Prostate gland (tissue), 2 donors: ENCODE measurements at regions not wholly inside any gene's neighbourhood (a gene's known extent, or its start where the extent isn't known, plus 50 kb on each side); places are given as distances from the start of the nearest gene placed in this dataset.

ENCODE experiments used
- DNase-seq: peaks from one replicate; pipeline ENCODE4 v3.0.0-alpha.2; 2019; ENCODE audit warnings: low spot score
- H3K27ac ChIP-seq, 2 donors: fragments of 200-600 bp; sonication (generic); 2 replicates each; pipeline ENCODE4 v1.5.1; 2017 to 2019
- H3K27me3 ChIP-seq: fragments of 200-600 bp; sonication (generic); replicated peaks from 2 replicates; pipeline ENCODE4 v1.5.1; 2019; ENCODE audit not compliant: insufficient read depth
- H3K36me3 ChIP-seq, 2 donors: fragments of 200-600 bp; sonication (generic); 1 replicate in 1 of 2; 2 replicates in 1 of 2; pipeline versions ENCODE4 v1.5.1 to v1.8.1; 2017 to 2019
- H3K4me1 ChIP-seq: fragments of 200-600 bp; sonication (generic); replicated peaks from 2 replicates; pipeline ENCODE4 v1.5.1; 2019
- H3K4me3 ChIP-seq, 2 donors: fragments of 200-600 bp; sonication (generic); 2 replicates each; pipeline ENCODE4 v1.5.1; 2017 to 2019
- H3K9me3 ChIP-seq: fragments of 200-600 bp; sonication (generic); 2 replicates; pipeline ENCODE4 v1.5.1; 2017
- POLR2A ChIP-seq: fragments of 450-650 bp; IDR thresholded peaks from one replicate; pipeline ENCODE4 v1.6.1; 2016; ENCODE audit warnings: antibody characterized with exemption, mild to moderate bottlenecking
- POLR2AphosphoS5 ChIP-seq: sonication (generic); formaldehyde crosslinking; IDR thresholded peaks from one replicate; pipeline ENCODE4 v1.6.1; 2017; ENCODE audit warnings: antibody characterized with exemption
- WGBS: methylation state at CpG from one replicate; pipeline ENCODE4 v1.1.5; 2018; 5-methylcytosine and 5-hydroxymethylcytosine counted together
- intact Hi-C: fragments of 100-400 bp; cut with DNase I; formaldehyde crosslinking; loops from one replicate; pipeline ENCODE4 v1.14.2; 2022
- TF ChIP-seq, protein P1 (sequence below), 4 experiments: fragments of 200-600 bp in 2 of 4; fragments of 450-650 bp in 2 of 4; sonication (generic) in 2 of 4; IDR thresholded peaks; 1 replicate in 3 of 4; 2 replicates in 1 of 4; pipeline ENCODE4 v1.5.1; 2016 to 2019; ENCODE audit warnings: antibody characterized with exemption in 4 of 4, mild to moderate bottlenecking in 2 of 4, moderate library complexity in 2 of 4

DNA sequence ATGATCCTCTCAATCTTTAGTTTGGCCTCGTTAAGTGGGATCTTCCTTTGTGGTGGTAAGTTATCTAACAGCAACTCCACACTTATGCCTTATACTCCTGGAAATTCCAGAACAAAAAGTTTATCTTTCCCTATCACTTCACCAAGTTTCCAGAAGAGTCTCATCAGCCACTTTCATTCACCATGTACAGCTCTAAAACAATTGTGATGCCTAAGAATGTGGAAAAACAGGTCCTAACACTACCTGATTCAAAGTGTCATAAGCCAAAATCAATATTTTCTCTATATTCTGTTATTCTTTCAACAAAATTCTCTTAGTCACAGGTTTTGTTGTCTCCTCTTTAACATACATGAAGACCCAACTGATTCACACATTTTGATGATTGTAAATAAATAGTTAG, 342.4 kb upstream of the TYRP1 start:
- no peaks in the 10 kb centered on the region for H3K9me3 ChIP-seq
- no peak for DNase-seq
- H3K27ac ChIP-seq, result no peak overlapping the region
- no peaks in the 10 kb centered on the region for H3K4me1 ChIP-seq
- 81% methylated on average over 1 of the region's 1 CpG for WGBS
- TF ChIP-seq, protein P1, sequence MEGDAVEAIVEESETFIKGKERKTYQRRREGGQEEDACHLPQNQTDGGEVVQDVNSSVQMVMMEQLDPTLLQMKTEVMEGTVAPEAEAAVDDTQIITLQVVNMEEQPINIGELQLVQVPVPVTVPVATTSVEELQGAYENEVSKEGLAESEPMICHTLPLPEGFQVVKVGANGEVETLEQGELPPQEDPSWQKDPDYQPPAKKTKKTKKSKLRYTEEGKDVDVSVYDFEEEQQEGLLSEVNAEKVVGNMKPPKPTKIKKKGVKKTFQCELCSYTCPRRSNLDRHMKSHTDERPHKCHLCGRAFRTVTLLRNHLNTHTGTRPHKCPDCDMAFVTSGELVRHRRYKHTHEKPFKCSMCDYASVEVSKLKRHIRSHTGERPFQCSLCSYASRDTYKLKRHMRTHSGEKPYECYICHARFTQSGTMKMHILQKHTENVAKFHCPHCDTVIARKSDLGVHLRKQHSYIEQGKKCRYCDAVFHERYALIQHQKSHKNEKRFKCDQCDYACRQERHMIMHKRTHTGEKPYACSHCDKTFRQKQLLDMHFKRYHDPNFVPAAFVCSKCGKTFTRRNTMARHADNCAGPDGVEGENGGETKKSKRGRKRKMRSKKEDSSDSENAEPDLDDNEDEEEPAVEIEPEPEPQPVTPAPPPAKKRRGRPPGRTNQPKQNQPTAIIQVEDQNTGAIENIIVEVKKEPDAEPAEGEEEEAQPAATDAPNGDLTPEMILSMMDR (IDR thresholded peaks at IDR 0.05), result no peak
- TF ChIP-seq POLR2AphosphoS5, result no peak
- no peak for TF ChIP-seq POLR2A
- no peak overlapping the region for H3K4me3 ChIP-seq
- H3K27me3 ChIP-seq, result no peaks in the 10 kb centered on the region
- intact Hi-C loops, result no loop called here
- H3K36me3 ChIP-seq, result no peaks in the 10 kb centered on the region

DNA sequence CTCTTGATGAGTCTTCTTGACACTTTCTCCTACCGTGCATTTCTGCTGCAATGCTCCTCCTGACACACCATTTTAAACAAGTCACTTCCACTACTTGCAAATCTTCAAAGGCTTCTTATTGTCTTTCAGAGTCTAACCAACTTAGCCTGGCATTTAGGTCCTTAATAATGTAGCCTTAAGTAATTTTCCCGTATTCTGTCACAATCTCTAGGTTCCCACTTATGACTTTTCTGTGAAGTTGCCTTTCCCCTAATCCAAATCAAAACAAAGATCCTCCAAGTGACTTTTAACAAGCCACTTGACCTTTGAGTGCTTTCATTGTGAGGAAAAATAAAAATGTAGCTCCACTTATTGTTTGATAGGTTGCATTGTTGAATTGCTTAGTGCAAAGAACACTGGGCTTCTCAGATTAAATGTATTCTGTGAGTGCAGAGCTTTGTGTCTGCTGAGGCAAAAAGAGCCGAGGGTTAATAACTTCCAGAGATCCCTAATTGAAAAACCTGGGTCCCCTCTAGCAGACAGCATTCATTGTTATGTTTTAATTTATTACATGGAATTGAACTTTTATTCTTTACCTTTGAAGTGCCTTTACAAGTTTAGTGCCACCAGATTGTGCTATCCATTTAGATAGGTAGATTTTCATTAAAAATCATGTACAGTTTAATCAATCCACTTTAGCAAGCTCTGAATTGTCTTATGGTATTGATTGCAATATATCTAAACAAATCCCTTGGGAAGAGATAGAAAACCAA, 341.7 kb upstream of the TYRP1 start:
- no peaks in the 10 kb centered on the region for H3K9me3 ChIP-seq
- 40% methylated on average over 3 of the region's 3 CpGs for WGBS
- H3K4me1 ChIP-seq, result no peaks in the 10 kb centered on the region
- no peak overlapping the region for H3K4me3 ChIP-seq
- H3K27me3 ChIP-seq, result no peaks in the 10 kb centered on the region
- H3K27ac ChIP-seq, result no peak overlapping the region
- TF ChIP-seq POLR2A (no peak), POLR2AphosphoS5 (no peak)
- TF ChIP-seq, protein P1 (IDR thresholded peaks at IDR 0.05), result no peak
- intact Hi-C loops, result no loop called here
- no peaks in the 10 kb centered on the region for H3K36me3 ChIP-seq
- no peak for DNase-seq

DNA sequence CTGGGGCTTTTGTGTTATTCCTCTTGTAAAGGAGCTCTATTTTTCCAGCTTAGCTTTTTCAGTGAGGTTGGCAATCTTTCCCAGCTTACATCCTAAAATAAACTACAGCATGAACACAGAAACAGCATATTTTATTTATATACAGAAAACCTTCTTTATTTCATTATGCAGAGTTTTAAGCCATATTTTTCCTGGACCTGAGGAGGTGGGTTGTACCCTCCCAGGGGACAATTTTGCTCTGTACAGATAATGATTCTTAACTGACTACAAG, 341.2 kb upstream of the TYRP1 start:
- no peak for TF ChIP-seq POLR2AphosphoS5
- H3K4me1 ChIP-seq, result no peaks in the 10 kb centered on the region
- no peaks in the 10 kb centered on the region for H3K36me3 ChIP-seq
- intact Hi-C loops, result no loop called here
- H3K27ac ChIP-seq, result no peak overlapping the region
- no peak overlapping the region for H3K4me3 ChIP-seq
- no peaks in the 10 kb centered on the region for H3K9me3 ChIP-seq
- H3K27me3 ChIP-seq, result no peaks in the 10 kb centered on the region
- DNase-seq, result no peak

DNA sequence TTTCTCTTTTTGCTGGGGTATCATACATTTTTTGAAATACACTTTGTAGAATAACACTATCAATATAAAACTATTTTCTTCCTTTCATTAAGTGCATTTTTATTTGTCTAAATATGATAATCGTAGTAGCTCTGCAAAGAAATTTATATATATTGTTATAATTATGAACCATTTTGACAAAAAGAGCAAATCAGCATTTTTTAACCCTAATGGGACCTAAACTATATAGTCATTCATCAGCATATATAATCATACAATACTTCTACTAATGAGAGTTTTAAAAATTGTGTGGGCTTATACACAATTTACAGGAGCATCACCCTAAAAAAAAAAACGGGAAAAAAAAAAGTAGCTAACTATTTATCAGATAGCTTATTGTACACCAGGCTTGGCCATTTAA, 329.7 kb upstream of the TYRP1 start:
- TF ChIP-seq, protein P1 (IDR thresholded peaks at IDR 0.05), result no peak
- TF ChIP-seq POLR2AphosphoS5 (no peak), POLR2A (no peak)
- Histone ChIP-seq H3K4me3 (no peak overlapping the region), H3K27me3 (no peaks in the 10 kb centered on the region), H3K27ac (no peak overlapping the region), H3K9me3 (no peaks in the 10 kb centered on the region), H3K4me1 (no peaks in the 10 kb centered on the region), H3K36me3 (no peaks in the 10 kb centered on the region)
- intact Hi-C loops, result no loop called here
- 32% methylated on average over 2 of the region's 2 CpGs for WGBS
- no peak for DNase-seq

DNA sequence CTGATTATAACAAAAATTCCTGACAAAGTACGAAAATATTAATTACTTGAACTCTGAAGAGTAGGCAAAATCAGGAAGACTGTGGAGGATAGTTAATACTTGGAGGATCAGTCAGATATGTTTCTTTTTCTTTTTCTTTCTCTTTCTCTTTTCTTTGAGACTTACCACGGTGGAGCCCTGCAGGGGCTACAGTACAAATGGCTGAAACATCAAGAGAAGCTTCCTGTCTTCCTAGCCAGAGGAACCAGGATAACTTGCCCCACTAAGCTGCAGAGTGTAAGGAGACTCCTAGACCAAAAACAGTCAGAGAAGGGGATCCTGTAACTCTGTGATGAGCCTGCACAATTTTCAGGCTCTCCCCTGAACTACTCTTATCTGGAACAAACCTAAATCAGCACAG, 324.6 kb upstream of the TYRP1 start:
- 70% methylated on average over 2 of the region's 2 CpGs for WGBS
- Histone ChIP-seq H3K36me3 (no peaks in the 10 kb centered on the region), H3K4me3 (no peak overlapping the region), H3K27me3 (no peaks in the 10 kb centered on the region), H3K27ac (no peak overlapping the region), H3K4me1 (no peaks in the 10 kb centered on the region), H3K9me3 (no peaks in the 10 kb centered on the region)
- intact Hi-C loops, result no loop called here
- no peak for DNase-seq
- TF ChIP-seq POLR2AphosphoS5 (no peak), POLR2A (no peak)
- TF ChIP-seq, protein P1 (IDR thresholded peaks at IDR 0.05), result no peak
